ENCODE measurements at regions not wholly inside any gene's neighbourhood (a gene's known extent, or its start where the extent isn't known, plus 50 kb on each side); places are given as distances from the start of the nearest gene placed in this dataset.

DNA sequence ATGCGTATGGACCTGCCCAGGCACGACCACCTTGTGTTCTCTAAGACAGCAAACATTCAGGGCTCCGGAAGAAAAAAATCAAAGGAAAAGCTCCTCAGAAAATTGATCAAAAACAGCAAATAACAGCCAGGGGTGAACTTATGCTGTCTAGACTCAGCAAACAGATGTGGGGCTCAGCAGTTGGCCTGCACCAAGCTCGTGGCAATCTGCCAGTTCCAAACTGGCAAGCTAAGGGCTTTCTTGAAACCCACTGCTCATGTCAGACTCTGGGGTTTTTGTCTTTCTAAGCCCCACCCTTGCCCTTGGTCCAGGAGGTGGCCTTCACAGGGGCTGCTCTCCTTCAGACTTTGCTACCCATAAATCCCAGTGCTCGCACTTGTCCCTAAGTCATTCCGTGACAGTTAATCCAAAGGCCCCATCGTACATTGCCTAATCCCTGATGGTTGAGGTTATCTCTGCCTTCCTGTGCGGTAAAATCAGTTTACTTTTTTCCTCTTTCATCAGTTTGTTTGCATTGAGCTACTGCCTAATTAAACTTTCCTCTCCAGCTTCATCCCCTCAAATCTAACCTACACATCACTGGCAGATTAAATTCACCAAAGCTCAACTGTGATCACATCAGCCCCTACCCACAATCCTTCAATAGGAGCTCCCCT is 408.0 kb downstream of the LRATD1 start:
- TF ChIP-seq FOXP2 (optimal IDR thresholded peaks at IDR 0.05; ENCODE audit: control extremely low read depth, extremely low read length, insufficient read depth) (no peak), POLR2AphosphoS5 (IDR thresholded peaks at IDR 0.05; ENCODE audit: borderline replicate concordance, low read depth, low read length) (no peak)
